ENCODE measurements at regions not wholly inside any gene's neighbourhood (a gene's known extent, or its start where the extent isn't known, plus 50 kb on each side); places are given as distances from the start of the nearest gene placed in this dataset.
"Not testable (repeated sequence)": the region's sequence is repeated elsewhere in the genome, so short reads cannot be mapped to it uniquely, and the experiment has no call there.

DNA sequence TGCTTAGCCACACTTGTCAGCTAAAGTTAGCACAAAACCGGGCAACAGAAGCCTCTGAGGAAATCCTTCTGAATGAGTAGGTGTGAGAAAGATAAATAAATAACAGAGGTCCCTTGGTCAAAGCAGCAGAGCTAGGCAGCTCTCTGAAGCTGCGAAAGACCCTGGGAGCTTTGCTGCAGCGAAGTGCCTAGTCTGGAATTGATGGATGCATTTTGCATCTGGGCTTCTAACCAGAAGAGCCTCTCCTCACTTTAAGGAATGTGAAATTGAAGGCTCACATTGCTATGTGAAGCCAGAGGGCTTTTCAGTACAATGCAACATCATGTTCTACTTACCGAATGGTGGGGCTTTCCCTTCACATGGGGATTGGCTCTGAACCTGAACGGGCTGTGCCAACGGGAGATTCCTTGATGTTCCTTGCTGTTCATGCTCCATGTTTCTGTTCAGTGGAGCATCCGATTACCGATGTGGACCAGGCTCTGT lies 274.6 kb downstream of the HS3ST3B1 start:
- DNase-seq, result no peak

DNA sequence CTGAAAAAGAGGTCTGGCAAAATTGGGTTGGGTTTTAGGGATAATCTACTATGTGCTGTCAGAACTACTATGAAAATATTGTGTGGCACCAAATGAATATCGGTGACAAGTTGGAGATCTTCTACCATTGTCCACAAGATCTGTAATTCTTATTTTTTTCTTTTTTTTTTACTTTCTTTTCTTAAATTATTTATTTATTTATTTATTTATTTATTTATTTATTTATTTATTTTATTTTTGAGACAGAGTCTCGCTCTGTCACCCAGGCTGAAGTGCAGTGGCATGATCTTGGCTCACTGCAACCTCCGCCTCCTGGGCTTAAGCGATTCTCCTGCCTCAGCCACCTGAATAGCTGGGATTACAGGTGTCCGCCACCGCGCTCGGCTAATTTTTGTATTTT lies 259.4 kb downstream of the HS3ST3B1 start:
- not testable (repeated sequence) for DNase-seq

DNA sequence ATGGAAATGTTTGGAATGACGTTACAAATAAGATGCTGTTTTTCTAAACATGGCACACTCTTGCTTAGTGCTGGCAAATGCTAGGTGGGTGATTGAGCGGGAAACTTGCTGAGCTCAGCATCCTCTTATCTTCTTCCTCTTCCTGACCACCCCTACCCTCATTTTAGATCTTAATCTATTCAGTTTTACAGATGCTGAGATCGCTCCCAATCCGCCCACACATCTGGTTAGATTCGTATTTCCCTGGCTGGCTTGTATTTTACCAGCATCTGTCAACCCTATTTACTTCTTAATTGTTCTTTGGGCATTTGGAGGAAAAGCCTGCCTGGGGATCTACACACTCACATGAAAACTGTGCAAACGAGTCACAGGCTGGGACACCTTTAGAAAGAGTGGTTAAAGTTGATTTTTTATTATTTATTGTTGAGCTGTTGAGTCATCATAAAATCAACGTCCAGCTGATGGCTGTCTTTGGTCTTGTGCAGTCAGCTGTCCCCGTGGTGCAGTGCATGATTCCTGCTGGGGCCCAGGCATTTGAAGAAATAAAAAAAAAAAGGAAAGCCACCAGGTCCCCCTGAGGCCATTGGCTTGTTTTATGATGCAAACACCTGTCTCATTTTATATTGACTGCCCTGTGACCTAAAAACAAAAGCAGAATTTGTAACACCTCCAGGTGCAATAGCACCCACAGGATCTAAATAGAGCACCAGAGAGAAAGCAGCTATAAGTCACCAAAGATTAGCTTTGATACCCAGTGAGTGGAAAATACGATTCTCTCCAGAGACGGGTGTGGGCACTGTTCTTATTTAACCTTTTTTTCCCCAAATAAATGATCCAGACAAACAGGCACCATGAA lies 258.6 kb downstream of the HS3ST3B1 start:
- DNase-seq, result no peak

DNA sequence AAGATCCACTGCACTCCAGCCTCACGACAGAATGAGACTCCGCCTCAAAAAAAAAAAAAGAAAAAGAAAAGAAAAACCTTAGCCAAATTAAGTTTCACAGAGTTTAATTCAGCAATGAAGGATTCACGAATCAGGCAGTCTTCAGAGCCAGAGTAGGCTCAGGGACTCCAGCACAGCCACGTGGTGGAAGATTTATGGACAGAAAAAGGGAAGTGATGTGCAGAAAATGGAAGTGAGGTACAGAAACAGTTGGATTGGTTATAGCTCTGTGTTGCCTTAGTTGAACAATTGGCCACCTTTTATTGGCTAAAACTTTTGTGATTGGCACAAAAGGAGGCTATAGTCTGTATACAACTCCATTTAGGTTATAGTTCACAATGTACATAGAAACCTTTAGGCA lies 256.6 kb downstream of the HS3ST3B1 start:
- peak in 1 of 56 donors; percentile 1 for DNase-seq

DNA sequence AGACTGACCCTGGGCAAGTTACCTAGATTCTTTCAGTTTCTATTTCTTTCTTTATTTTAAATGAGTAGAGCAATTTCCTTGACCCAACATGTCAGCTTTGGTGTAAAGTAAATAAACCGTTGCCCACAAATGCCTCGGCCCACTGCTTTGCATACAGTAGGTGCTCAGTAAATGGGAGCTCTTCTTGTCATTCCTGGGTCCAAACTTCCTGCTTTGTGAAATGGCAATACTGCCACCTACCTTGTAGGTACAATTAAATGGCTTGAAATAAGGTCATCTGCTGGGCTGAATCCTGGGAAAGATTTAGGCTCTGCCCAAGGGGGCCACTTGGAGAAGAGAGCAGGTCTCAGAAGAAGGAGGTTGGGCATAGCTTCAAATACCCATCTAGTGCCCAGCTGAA lies 253.0 kb downstream of the HS3ST3B1 start:
- DNase-seq, result no peak

DNA sequence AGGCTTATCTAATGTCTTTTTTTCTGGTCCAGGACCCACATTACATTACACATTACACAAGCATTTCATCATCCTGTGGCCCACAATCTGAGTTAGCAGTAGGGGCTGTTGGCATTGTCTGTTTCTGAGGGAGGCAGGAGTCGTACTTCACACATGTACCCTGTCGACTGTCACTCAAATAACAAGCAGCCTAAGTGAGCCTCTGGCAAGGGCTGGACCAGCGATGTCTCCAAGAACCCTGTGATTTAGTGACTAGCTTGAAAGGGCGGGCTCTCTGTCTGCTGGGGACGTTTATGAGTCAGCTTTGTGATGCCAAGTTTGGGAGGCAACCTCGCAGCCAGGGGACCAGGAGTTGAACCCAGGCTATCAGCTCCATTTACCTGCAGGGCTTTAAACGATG lies 251.4 kb downstream of the HS3ST3B1 start:
- no peak for DNase-seq

- no peak for DNase-seq
Measured at GRCh38 chr17:14547556-14547955, 246.7 kb downstream of the HS3ST3B1 start.

- no peak for DNase-seq
Measured at GRCh38 chr17:14547016-14547415, 246.1 kb downstream of the HS3ST3B1 start.

- no peak for DNase-seq
Measured at GRCh38 chr17:14545156-14545906, 244.4 kb downstream of the HS3ST3B1 start.

DNA sequence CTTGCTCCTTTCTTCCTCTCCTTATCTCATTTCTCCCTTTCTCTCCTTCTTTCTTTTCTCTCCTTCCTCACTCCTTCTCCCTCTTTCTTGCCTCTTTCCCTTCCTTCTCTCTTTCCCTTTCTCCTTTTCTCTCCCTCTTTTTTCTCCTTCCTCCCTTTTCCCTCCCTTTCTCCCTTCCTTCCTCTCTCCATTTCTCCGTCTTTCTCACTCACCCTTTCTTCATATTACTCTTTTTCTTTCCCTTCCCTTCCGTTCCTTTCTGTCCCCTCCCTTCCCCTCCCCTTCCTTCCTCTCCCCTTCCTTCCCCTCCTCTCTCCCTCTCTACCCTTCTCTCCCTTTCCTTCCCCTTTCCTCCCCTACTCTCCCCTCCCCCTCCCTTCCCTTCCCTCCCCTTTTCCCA lies 240.8 kb downstream of the HS3ST3B1 start:
- DNase-seq, result no peak

DNA sequence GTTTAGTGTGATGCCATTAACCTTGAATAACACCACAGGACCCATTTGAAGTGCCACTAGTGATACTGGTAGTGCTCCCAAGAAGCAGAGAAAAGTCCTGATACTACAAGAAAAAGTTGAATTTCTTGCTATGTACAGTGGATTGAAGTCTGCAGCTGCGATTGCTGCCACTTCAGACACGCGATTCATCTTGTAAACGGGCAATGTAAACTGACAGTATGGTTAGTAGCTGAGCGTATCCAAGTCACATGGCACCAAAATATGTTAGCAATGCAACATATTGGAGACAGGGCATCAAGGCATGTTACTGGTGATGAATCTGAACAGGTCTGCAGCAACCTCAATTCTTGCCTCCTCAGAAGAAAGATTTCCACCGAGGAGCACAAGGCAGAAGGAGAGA lies 238.9 kb downstream of the HS3ST3B1 start:
- DNase-seq, result no peak

DNA sequence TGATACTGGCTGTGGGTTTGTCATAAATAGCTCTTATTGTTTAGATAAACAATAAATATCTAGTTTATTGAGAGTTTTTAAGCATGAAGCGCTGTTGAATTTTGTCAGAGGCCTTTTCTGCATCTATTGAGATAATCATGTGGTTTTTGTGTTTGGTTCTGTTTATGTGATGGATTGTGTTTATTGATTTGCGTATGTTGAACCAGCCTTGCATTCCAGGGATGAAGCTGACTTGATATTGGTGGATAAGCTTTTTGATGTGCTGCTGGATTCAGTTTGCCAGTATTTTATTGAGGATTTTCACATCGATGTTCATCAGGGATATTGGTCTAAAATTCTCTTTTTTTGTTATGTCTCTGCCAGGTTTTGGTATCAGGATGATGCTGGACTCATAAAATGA lies 231.4 kb downstream of the HS3ST3B1 start:
- not testable (repeated sequence) for DNase-seq

DNA sequence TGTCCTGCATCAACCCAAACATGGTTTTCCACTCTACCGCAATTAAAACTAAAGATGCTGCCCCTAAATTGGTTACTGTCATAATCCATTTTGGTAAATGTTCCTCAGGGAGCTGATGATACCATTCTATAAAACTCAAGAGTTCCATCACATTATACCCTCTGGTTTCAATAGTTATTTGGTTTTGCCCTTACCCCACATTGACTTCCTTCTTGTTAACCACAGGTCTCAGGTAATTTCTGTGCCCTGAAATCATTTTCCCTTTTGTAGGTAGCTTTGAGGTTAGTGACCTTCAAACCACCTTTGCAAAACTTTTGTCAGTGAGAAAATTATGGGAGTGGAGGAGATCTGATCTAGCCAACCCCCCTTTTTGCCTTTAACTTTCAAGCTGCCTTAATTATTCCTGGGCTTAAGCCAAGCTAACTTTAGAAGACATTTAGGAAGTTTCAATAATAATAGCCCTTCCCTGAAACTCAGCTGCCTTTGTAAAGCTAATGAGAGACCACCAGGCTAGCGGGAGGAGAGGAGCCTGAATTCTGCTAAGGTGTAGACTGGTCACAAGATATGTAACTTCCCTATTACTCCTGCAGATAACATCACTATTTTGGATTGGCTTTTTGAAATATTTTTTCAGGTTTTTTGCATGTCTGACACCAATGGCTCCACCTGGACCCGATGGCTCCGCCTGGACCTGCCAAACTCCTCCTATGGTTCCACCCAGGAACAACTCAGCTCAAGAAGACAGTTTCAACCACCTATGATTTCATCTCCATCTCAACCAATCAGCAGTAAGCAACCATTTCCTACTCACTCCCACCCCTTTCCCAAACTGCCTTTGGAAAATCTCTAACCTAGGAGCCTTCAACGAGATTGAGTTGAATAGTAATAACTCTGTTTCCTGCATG lies 224.9 kb downstream of the HS3ST3B1 start:
- no peak for DNase-seq

DNA sequence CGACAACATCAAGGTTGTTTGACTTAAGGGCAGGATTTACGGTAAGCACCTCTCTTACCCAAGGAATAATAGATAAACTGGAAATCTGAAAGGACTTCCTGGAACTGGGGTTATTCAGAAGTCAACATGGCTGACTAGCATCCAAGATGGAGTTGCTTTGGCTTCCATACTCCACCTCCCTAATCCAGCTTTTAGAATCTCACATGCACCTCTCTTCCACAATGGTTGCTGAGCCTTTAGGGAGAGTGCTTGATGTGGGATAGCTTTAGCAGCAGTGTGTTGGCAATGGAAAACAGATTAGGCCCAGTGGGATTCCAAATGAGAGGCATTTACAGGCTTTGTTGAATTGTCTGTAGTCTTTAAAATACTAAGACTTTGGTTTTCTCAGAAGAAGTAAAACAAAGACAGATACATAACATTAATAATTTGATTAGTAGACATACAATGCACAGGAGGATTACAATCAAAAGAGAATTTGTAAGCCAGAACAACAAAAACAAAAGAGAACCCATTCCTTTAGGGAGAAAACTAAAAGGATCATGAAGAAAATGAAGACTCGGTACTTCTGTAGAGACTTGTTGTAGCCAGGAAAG lies 222.0 kb downstream of the HS3ST3B1 start:
- DNase-seq, result no peak

DNA sequence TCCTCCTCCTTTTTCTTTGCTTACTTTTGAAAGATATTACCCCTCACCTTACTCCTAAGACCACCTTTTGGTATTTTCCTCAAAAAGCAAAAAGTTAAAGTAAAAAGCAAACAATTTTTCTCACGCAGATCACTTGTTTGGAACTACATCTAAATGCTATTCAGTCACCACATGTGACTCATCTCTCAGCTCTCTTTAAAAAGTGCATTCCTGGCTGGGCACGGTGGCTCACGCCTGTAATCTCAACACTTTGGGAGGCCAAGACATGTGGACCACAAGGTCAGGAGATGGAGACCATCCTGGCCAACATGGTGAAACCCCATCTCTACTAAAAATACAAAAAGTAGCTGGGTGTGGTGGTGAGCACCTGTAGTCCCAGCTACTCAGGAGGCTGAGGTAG lies 218.0 kb downstream of the HS3ST3B1 start:
- not testable (repeated sequence) for DNase-seq

DNA sequence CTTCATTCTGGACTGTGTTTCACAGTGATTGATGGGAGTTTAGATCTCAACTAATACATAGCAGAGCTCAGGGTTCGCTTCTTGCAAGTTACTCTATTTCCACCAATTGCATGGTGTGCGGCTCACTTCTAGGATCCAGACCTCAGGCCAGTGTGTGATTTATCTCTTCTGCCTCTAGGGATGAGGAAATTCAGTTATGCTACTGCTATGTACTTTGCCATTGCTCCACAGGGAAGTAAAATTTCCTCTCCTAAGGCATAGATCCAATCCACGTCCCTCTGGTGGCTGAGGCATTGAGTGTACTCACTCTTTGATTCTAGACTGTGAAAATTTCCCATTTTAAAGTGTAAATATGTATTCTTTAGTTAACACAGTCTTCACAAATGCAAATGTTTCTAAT lies 214.1 kb downstream of the HS3ST3B1 start:
- no peak for DNase-seq

DNA sequence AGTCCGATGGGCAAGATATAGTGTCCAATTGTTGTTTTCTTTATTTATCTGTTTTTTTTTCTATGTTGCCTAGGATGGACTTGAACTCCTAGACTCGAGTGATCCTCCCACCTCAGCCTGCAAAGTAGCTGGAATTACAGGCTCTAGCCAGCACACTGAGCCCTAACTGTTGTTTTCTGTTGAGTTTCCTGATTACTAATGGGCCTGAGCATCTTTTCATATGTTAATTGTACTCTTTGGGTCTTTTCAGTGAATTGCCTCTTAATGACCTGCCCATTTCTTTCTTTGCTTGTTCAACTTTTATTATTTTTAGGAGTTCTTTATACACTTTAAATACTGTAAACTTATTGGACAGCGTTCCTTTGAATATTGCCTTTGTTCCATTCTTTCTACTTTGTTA lies 213.0 kb downstream of the HS3ST3B1 start:
- DNase-seq, result peak in 1 of 56 donors; percentile 0

DNA sequence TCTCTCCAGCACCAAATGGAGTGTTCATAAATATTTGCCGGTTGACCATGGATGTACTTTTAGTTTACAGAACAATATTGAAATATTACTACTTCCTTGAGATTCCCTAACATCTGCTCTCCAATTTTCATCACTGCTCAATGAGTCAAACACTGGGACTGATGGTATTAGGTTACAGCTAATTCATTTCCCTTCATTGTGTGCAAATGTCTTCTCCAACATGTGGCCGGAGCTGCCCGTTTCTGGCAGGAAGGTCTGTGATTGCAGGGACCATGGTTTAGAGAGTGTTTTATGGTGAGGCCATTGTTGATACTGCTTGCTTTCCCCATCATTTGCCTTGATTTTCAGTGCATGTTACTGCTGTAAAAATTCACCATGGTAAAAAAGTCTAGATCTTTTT lies 209.3 kb downstream of the HS3ST3B1 start:
- no peak for DNase-seq

- DNase-seq, result no peak
Measured at GRCh38 chr17:14508156-14508555, 207.3 kb downstream of the HS3ST3B1 start.

- DNase-seq, result no peak
Measured at GRCh38 chr17:14506364-14506763, 205.5 kb downstream of the HS3ST3B1 start.

DNA sequence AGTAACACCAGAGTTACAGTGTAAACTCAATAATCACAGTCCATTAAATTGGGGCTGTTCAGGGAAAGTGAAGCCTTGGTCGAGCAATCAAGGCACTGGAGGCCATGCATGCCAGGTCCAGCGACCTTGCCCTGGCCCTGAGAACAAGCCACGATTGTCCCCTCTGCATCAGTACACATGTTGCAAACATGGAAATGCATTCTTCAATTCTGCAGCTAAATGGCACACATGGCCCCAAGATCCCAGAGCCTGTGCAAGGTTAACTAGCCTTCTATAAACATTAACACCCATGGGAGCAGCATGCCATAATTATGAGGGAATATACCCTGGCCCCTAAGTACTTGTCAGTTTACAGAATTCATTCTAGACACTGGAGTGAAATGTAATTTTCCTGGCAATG lies 204.7 kb downstream of the HS3ST3B1 start:
- DNase-seq, result no peak
